ENCODE measurements at regions not wholly inside any gene's neighbourhood (a gene's known extent, or its start where the extent isn't known, plus 50 kb on each side); places are given as distances from the start of the nearest gene placed in this dataset.
A peak's percentile ranks its signal among the peaks of the same experiment; 100 is the strongest.

- peak; percentile 91 to 93 (median 92) for DNase-seq (ENCODE audit: extremely low read depth in 1 of 4, low spot score in 3 of 4)
- no peaks in the 10 kb centered on the region for H4K20me1 ChIP-seq (replicated peaks; ENCODE audit: control insufficient read depth, insufficient read depth, low read length)
- H3K27ac ChIP-seq (ENCODE audit: extremely low read depth, low read depth, low read length) = no peak overlapping the region
- no peaks in the 10 kb centered on the region for H3K9me1 ChIP-seq (ENCODE audit: control insufficient read depth, insufficient read depth, low read length)
- H3K27me3 ChIP-seq (ENCODE audit: control insufficient read depth in 2 of 2, insufficient read depth in 2 of 2, low read length in 2 of 2) = no peaks in the 10 kb centered on the region
- no peaks in the 10 kb centered on the region for H3K79me2 ChIP-seq (ENCODE audit: control insufficient read depth, insufficient read depth, low read length)
- 11% methylated on average over 22 of the region's 26 CpGs for WGBS (ENCODE audit: insufficient coverage, low coverage, missing lambda C conversion rate)
- no peaks in the 10 kb centered on the region for H3K36me3 ChIP-seq (ENCODE audit: control insufficient read depth, insufficient read depth, low read length)
- BruUV-seq (replicated peaks) = no TSS peak
- H3K9me3 ChIP-seq (replicated peaks; ENCODE audit: control insufficient read depth, insufficient read depth, low read depth, low read length) = no peaks in the 10 kb centered on the region
- peak overlapping the region; percentile 86 for H2AFZ ChIP-seq (ENCODE audit: low read depth, low read length)
- no peak for FAIRE-seq
- H3K9ac ChIP-seq (ENCODE audit: insufficient read depth in 1 of 2, low read depth in 2 of 2, low read length in 2 of 2) = 0 out of 4 replicates have a peak overlapping the region, but pooled peaks of 1 of the 2 experiments have one; percentile 66
- POLR2A ChIA-PET = interaction anchor here (0.6 to 2.3 kb wide), 7 partner anchors 9 to 270 kb away, joined by 3 to 6 read pairs (median 3); no protein-coding TSS in a partner anchor
- H3K4me2 ChIP-seq (ENCODE audit: insufficient read depth, low read length) = peak overlapping the region; percentile 45; the same call in 1 of the 2 replicates
- intact Hi-C loops (cut with micrococcal nuclease) (loop anchor here (1.0 to 10.0 kb wide), 8 partner anchors 49 to 357 kb away; partner anchors contain the start of gene SNAPC5), in situ Hi-C loops (cut with MboI) (loop anchor here (10.0 kb wide), 1 partner anchor 257 kb away; no protein-coding TSS in a partner anchor)
- H3K4me1 ChIP-seq (replicated peaks in 1 of 2; ENCODE audit: control insufficient read depth in 2 of 2, insufficient read depth in 2 of 2, low read length in 2 of 2) = peaks cover 24 to 40% of the 10 kb centered on the region in 2 experiments; a peak in 4 of 5 replicates
- peak; percentile 96 for ATAC-seq
- no peak overlapping the region for H3K4me3 ChIP-seq
- CTCF ChIA-PET (ENCODE audit: low intra/inter-chr PET ratio) = interaction anchor here (0.7 to 6.1 kb wide), 5 partner anchors 52 to 262 kb away, joined by 3 to 37 read pairs (median 10); no protein-coding TSS in a partner anchor
- TF ChIP-seq HCFC1 (IDR thresholded peaks at IDR 0.05; ENCODE audit: low read depth, low read length) (peak; percentile 38; the same call in 1 of the 2 replicates), MEIS2 (IDR thresholded peaks at IDR 0.05; ENCODE audit: partially characterized antibody) (peak; percentile 3), EHMT2 (IDR thresholded peaks at IDR 0.05) (no peak), ZNF146 (CRISPR knock-in tag; IDR thresholded peaks at IDR 0.05; ENCODE audit: unreplicated experiment) (no peak), PHF21A (IDR thresholded peaks at IDR 0.05; ENCODE audit: borderline replicate concordance, low read depth) (no peak), MBD2 (IDR thresholded peaks at IDR 0.05; ENCODE audit: borderline replicate concordance, low read depth) (no peak), MLLT1 (IDR thresholded peaks at IDR 0.05) (0 out of 4 replicates have a peak, but pooled peaks of 1 of the 2 experiments have one; percentile 37), ZNF57 (CRISPR knock-in tag; IDR thresholded peaks at IDR 0.05) (no peak), TFAP4 (CRISPR knock-in tag; IDR thresholded peaks at IDR 0.05; ENCODE audit: borderline replicate concordance) (peak; percentile 69), MTF1 (CRISPR knock-in tag; IDR thresholded peaks at IDR 0.05; ENCODE audit: borderline replicate concordance) (no peak), SOX6 (IDR thresholded peaks at IDR 0.05) (0 out of 2 replicates have a peak, but pooled peaks have one; percentile 16), PCBP1 (IDR thresholded peaks at IDR 0.05; ENCODE audit: low read depth, low read length, poor library complexity, severe bottlenecking) (no peak), ZNF316 (IDR thresholded peaks at IDR 0.05) (no peak), ZSCAN32 (CRISPR knock-in tag; IDR thresholded peaks at IDR 0.05) (no peak), ZNF134 (CRISPR knock-in tag; conservative IDR thresholded peaks at IDR 0.05) (no peak), MEF2D (tag; conservative IDR thresholded peaks at IDR 0.05; ENCODE audit: low read depth) (no peak)
- TF ChIP-seq, protein P1, sequence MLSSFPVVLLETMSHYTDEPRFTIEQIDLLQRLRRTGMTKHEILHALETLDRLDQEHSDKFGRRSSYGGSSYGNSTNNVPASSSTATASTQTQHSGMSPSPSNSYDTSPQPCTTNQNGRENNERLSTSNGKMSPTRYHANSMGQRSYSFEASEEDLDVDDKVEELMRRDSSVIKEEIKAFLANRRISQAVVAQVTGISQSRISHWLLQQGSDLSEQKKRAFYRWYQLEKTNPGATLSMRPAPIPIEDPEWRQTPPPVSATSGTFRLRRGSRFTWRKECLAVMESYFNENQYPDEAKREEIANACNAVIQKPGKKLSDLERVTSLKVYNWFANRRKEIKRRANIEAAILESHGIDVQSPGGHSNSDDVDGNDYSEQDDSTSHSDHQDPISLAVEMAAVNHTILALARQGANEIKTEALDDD (IDR thresholded peaks at IDR 0.05) = no peak
- TF ChIP-seq, protein P2, sequence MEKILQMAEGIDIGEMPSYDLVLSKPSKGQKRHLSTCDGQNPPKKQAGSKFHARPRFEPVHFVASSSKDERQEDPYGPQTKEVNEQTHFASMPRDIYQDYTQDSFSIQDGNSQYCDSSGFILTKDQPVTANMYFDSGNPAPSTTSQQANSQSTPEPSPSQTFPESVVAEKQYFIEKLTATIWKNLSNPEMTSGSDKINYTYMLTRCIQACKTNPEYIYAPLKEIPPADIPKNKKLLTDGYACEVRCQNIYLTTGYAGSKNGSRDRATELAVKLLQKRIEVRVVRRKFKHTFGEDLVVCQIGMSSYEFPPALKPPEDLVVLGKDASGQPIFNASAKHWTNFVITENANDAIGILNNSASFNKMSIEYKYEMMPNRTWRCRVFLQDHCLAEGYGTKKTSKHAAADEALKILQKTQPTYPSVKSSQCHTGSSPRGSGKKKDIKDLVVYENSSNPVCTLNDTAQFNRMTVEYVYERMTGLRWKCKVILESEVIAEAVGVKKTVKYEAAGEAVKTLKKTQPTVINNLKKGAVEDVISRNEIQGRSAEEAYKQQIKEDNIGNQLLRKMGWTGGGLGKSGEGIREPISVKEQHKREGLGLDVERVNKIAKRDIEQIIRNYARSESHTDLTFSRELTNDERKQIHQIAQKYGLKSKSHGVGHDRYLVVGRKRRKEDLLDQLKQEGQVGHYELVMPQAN (IDR thresholded peaks at IDR 0.05; ENCODE audit: borderline replicate concordance) = no peak
These were observed 149.5 kb downstream of the SMAD6 start for GRCh38 chr15:66851311-66852063.
